AG09309 (cell line): ENCODE measurements at regions not wholly inside any gene's neighbourhood (a gene's known extent, or its start where the extent isn't known, plus 50 kb on each side); places are given as distances from the start of the nearest gene placed in this dataset.

ENCODE experiments used
- DNase-seq: peaks from one replicate; pipeline ENCODE4 v3.0.0-alpha.2; 2010; ENCODE audit warnings: low read depth
- H3K4me3 ChIP-seq: 2 replicates; pipeline ENCODE4 v1.5.1; 2011; ENCODE audit warnings: mild to moderate bottlenecking, low read depth, low read length, moderate library complexity; ENCODE audit not compliant: control insufficient read depth
- CTCF ChIP-seq: IDR thresholded peaks from 2 replicates; pipeline ENCODE4 v1.5.1; 2011; ENCODE audit warnings: mild to moderate bottlenecking, low read depth, low read length, inconsistent platforms; ENCODE audit not compliant: insufficient read depth, control insufficient read depth; ENCODE audit errors: missing control alignments

GRCh38 chr11:81596704-81597103 is 1137.0 kb downstream of the FAM181B start:
- no peak for TF ChIP-seq CTCF
- H3K4me3 ChIP-seq, result no peak overlapping the region
- no peak for DNase-seq

GRCh38 chr11:81585390-81585933 is 1148.2 kb downstream of the FAM181B start:
- DNase-seq, result no peak
- TF ChIP-seq CTCF, result no peak

GRCh38 chr11:81579339-81579738 is 1154.3 kb downstream of the FAM181B start:
- TF ChIP-seq CTCF, result no peak
- no peak for DNase-seq
- no peak overlapping the region for H3K4me3 ChIP-seq

More at GRCh38 chr11:81585390-81585933, 1148.2 kb downstream of the FAM181B start:
- H3K4me3 ChIP-seq, result no peak overlapping the region

GRCh38 chr11:81578571-81578970 is 1155.1 kb downstream of the FAM181B start:
- no peak for DNase-seq
- no peak for TF ChIP-seq CTCF
- no peak overlapping the region for H3K4me3 ChIP-seq

GRCh38 chr11:81574301-81574700 is 1159.4 kb downstream of the FAM181B start:
- TF ChIP-seq CTCF, result no peak
- H3K4me3 ChIP-seq, result no peak overlapping the region
- no peak for DNase-seq

GRCh38 chr11:81573367-81573766 is 1160.3 kb downstream of the FAM181B start:
- no peak for TF ChIP-seq CTCF
- H3K4me3 ChIP-seq, result no peak overlapping the region
- DNase-seq, result no peak

GRCh38 chr11:81570669-81571068 is 1163.0 kb downstream of the FAM181B start:
- no peak for DNase-seq
- TF ChIP-seq CTCF, result no peak
- no peak overlapping the region for H3K4me3 ChIP-seq
